ENCODE measurements at regions not wholly inside any gene's neighbourhood (a gene's known extent, or its start where the extent isn't known, plus 50 kb on each side); places are given as distances from the start of the nearest gene placed in this dataset.

GRCh38 chr13:90872491-90873025 is 474.9 kb upstream of the MIR17HG start:
- Mint-ChIP-seq H3K36me3 (ENCODE audit: low read depth, unreplicated experiment) (no peaks in the 10 kb centered on the region), H3K4me3 (ENCODE audit: unreplicated experiment) (no peak overlapping the region), H3K27me3 (ENCODE audit: unreplicated experiment) (peaks cover 2% of the 10 kb centered on the region), H3K4me1 (ENCODE audit: unreplicated experiment) (no peaks in the 10 kb centered on the region), H3K27ac (ENCODE audit: unreplicated experiment) (no peak overlapping the region), H3K9me3 (ENCODE audit: unreplicated experiment) (no peaks in the 10 kb centered on the region)
- no peak for DNase-seq (ENCODE audit: low spot score)
- no peak for TF ChIP-seq CTCF (IDR thresholded peaks at IDR 0.05; ENCODE audit: unreplicated experiment)

GRCh38 chr13:90880790-90881189 is 466.7 kb upstream of the MIR17HG start:
- Mint-ChIP-seq H3K27ac (ENCODE audit: unreplicated experiment) (no peak overlapping the region), H3K36me3 (ENCODE audit: low read depth, unreplicated experiment) (no peaks in the 10 kb centered on the region), H3K4me3 (ENCODE audit: unreplicated experiment) (no peak overlapping the region), H3K27me3 (ENCODE audit: unreplicated experiment) (peaks cover 5% of the 10 kb centered on the region), H3K4me1 (ENCODE audit: unreplicated experiment) (no peaks in the 10 kb centered on the region), H3K9me3 (ENCODE audit: unreplicated experiment) (no peaks in the 10 kb centered on the region)
- no peak for DNase-seq (ENCODE audit: low spot score)
- no peak for TF ChIP-seq CTCF (IDR thresholded peaks at IDR 0.05; ENCODE audit: unreplicated experiment)

- H3K36me3 Mint-ChIP-seq (ENCODE audit: low read depth, unreplicated experiment), result no peaks in the 10 kb centered on the region
- H3K27ac Mint-ChIP-seq (ENCODE audit: unreplicated experiment), result no peak overlapping the region
- no peak for TF ChIP-seq CTCF (IDR thresholded peaks at IDR 0.05; ENCODE audit: unreplicated experiment)
- peaks cover 5% of the 10 kb centered on the region for H3K27me3 Mint-ChIP-seq (ENCODE audit: unreplicated experiment)
- no peaks in the 10 kb centered on the region for H3K4me1 Mint-ChIP-seq (ENCODE audit: unreplicated experiment)
- DNase-seq (ENCODE audit: low spot score), result no peak
- no peaks in the 10 kb centered on the region for H3K9me3 Mint-ChIP-seq (ENCODE audit: unreplicated experiment)
- no peak overlapping the region for H3K4me3 Mint-ChIP-seq (ENCODE audit: unreplicated experiment)
Measured at GRCh38 chr13:90882551-90882950, 464.9 kb upstream of the MIR17HG start.

- Mint-ChIP-seq H3K27me3 (ENCODE audit: unreplicated experiment) (peaks cover 5% of the 10 kb centered on the region), H3K4me1 (ENCODE audit: unreplicated experiment) (no peaks in the 10 kb centered on the region), H3K27ac (ENCODE audit: unreplicated experiment) (no peak overlapping the region), H3K9me3 (ENCODE audit: unreplicated experiment) (no peaks in the 10 kb centered on the region), H3K36me3 (ENCODE audit: low read depth, unreplicated experiment) (no peaks in the 10 kb centered on the region), H3K4me3 (ENCODE audit: unreplicated experiment) (no peak overlapping the region)
- no peak for DNase-seq (ENCODE audit: low spot score)
- no peak for TF ChIP-seq CTCF (IDR thresholded peaks at IDR 0.05; ENCODE audit: unreplicated experiment)
Measured at GRCh38 chr13:90883592-90883991, 463.9 kb upstream of the MIR17HG start.

GRCh38 chr13:90884066-90884465 is 463.4 kb upstream of the MIR17HG start:
- Mint-ChIP-seq H3K4me3 (ENCODE audit: unreplicated experiment) (no peak overlapping the region), H3K27ac (ENCODE audit: unreplicated experiment) (no peak overlapping the region), H3K9me3 (ENCODE audit: unreplicated experiment) (no peaks in the 10 kb centered on the region), H3K36me3 (ENCODE audit: low read depth, unreplicated experiment) (no peaks in the 10 kb centered on the region), H3K4me1 (ENCODE audit: unreplicated experiment) (no peaks in the 10 kb centered on the region), H3K27me3 (ENCODE audit: unreplicated experiment) (peaks cover 5% of the 10 kb centered on the region)
- no peak for TF ChIP-seq CTCF (IDR thresholded peaks at IDR 0.05; ENCODE audit: unreplicated experiment)
- DNase-seq (ENCODE audit: low spot score), result no peak
